IMR-90 (cell line): ENCODE measurements at regions not wholly inside any gene's neighbourhood (a gene's known extent, or its start where the extent isn't known, plus 50 kb on each side); places are given as distances from the start of the nearest gene placed in this dataset.

Source experiments
- ATAC-seq: fragments of 200-7000 bp; cut with Tn5 transposase; 2 replicates; pipeline ENCODE4 v1.9.1; 2020; ENCODE audit warnings: low read depth, mild to moderate bottlenecking, moderate library complexity
- BruUV-seq: library from RNA; stranded (reverse); fragments of 400-500 nt; replicated peaks from 2 replicates; lab custom pipeline; 2021; lab: Mats Ljungman, UMichigan
- CTCF ChIA-PET: fragments of 300-600 bp; formaldehyde crosslinking; extraction: SDS; loops from one replicate; lab custom pipeline; 2021; ENCODE audit warnings: antibody characterized with exemption; lab: Yijun Ruan, JAX
- POLR2A ChIA-PET: fragments of 300-600 bp; sonication (Branson Sonifier 250); formaldehyde crosslinking; loops from one replicate; lab custom pipeline; 2022; ENCODE audit warnings: antibody characterized with exemption; ENCODE audit not compliant: unreplicated experiment; lab: Charles Lee
- DNase-seq: peaks from one replicate; pipeline ENCODE4 v3.0.0; 2013
- H2AFZ ChIP-seq: replicated peaks from 2 replicates; pipeline ENCODE3; 2013; ENCODE audit warnings: low read length, mild to moderate bottlenecking; ENCODE audit not compliant: poor library complexity
- H2AK5ac ChIP-seq: 2 replicates; pipeline ENCODE4 v1.6.1; 2013; ENCODE audit warnings: low read depth, low read length, inconsistent platforms
- H2AK9ac ChIP-seq: replicated peaks from 2 replicates; pipeline ENCODE3; 2013; ENCODE audit warnings: mild to moderate bottlenecking, low read depth, low read length, moderate library complexity; ENCODE audit not compliant: poor library complexity
- H2BK120ac ChIP-seq: 2 replicates; pipeline ENCODE4 v1.6.1; 2013; ENCODE audit warnings: low read depth, low read length, inconsistent platforms
- H2BK15ac ChIP-seq: 3 replicates; pipeline ENCODE4 v1.6.1; 2013; ENCODE audit warnings: low read depth, low read length, inconsistent platforms
- H2BK20ac ChIP-seq: 2 replicates; pipeline ENCODE4 v1.6.1; 2013; ENCODE audit warnings: low read depth, mild to moderate bottlenecking, inconsistent platforms, low read length, moderate library complexity
- H2BK5ac ChIP-seq: 2 replicates; pipeline ENCODE4 v1.6.1; 2013; ENCODE audit warnings: mild to moderate bottlenecking, low read depth, low read length, inconsistent platforms; ENCODE audit not compliant: poor library complexity, severe bottlenecking
- H3K14ac ChIP-seq: replicated peaks from 2 replicates; pipeline ENCODE4 v1.6.1; 2013; ENCODE audit warnings: low read depth, low read length, inconsistent platforms
- H3K18ac ChIP-seq: 2 replicates; pipeline ENCODE4 v1.6.1; 2013; ENCODE audit warnings: low read depth, low read length, control low read depth
- H3K23ac ChIP-seq: 2 replicates; pipeline ENCODE4 v1.6.1; 2013; ENCODE audit warnings: low read depth, low read length, inconsistent platforms
- H3K27ac ChIP-seq: 2 replicates; pipeline ENCODE4 v1.5.1; 2013; ENCODE audit warnings: mild to moderate bottlenecking, control low read depth, low read length; ENCODE audit not compliant: insufficient read depth
- H3K27me3 ChIP-seq: 2 replicates; pipeline ENCODE4 v1.6.1; 2013; ENCODE audit warnings: low read length; ENCODE audit not compliant: control insufficient read depth, insufficient read depth
- H3K36me3 ChIP-seq: 2 replicates; pipeline ENCODE4 v1.6.1; 2013; ENCODE audit warnings: low read length, mixed read lengths; ENCODE audit not compliant: control insufficient read depth, insufficient read depth
- H3K4ac ChIP-seq: 2 replicates; pipeline ENCODE4 v1.6.1; 2013; ENCODE audit warnings: low read depth, low read length, inconsistent platforms
- H3K4me1 ChIP-seq: 2 replicates; pipeline ENCODE4 v1.6.1; 2013; ENCODE audit warnings: low read length, mixed read lengths; ENCODE audit not compliant: control insufficient read depth, insufficient read depth
- H3K4me2 ChIP-seq: 2 replicates; pipeline ENCODE4 v1.6.1; 2013; ENCODE audit warnings: low read depth, mild to moderate bottlenecking, control low read depth, low read length, moderate library complexity
- H3K4me3 ChIP-seq: 2 replicates; pipeline ENCODE4 v1.5.1; 2013; ENCODE audit warnings: low read depth, mild to moderate bottlenecking, control low read depth, low read length, moderate library complexity; ENCODE audit not compliant: insufficient read depth
- H3K56ac ChIP-seq: 2 replicates; pipeline ENCODE4 v1.6.1; 2013; ENCODE audit warnings: low read length, inconsistent platforms; ENCODE audit not compliant: insufficient read depth; ENCODE audit errors: extremely low read depth
- H3K79me1 ChIP-seq, 2 experiments: 2 replicates each; pipeline ENCODE4 v1.6.1; 2013; ENCODE audit warnings: low read length in 2 of 2, inconsistent platforms in 1 of 2, low read depth in 1 of 2
- H3K9ac ChIP-seq: 2 replicates; pipeline ENCODE4 v1.6.1; 2013; ENCODE audit warnings: low read depth, low read length, control low read depth
- H3K9me1 ChIP-seq: 2 replicates; pipeline ENCODE4 v1.6.1; 2013; ENCODE audit warnings: low read length, inconsistent platforms; ENCODE audit not compliant: insufficient read depth
- H3K9me3 ChIP-seq: 2 replicates; pipeline ENCODE4 v1.6.1; 2013; ENCODE audit warnings: low read length; ENCODE audit not compliant: control insufficient read depth, insufficient read depth
- H4K20me1 ChIP-seq: 2 replicates; pipeline ENCODE4 v1.6.1; 2013; ENCODE audit warnings: low read length, inconsistent platforms; ENCODE audit not compliant: insufficient read depth
- H4K5ac ChIP-seq: 2 replicates; pipeline ENCODE4 v1.6.1; 2013; ENCODE audit warnings: mild to moderate bottlenecking, low read depth, low read length, control low read depth
- H4K8ac ChIP-seq, 2 experiments: 2 replicates each; pipeline ENCODE4 v1.6.1; 2013; ENCODE audit warnings: low read depth in 2 of 2, low read length in 2 of 2, control low read depth in 1 of 2, inconsistent platforms in 1 of 2
- H4K91ac ChIP-seq: 2 replicates; pipeline ENCODE4 v1.6.1; 2013; ENCODE audit warnings: low read depth, low read length, inconsistent platforms; ENCODE audit not compliant: insufficient read depth
- CHD1 ChIP-seq: IDR thresholded peaks from 2 replicates; pipeline ENCODE4 v1.6.1; 2012; ENCODE audit warnings: low read depth, low read length, improper control_type of control experiment
- CTCF ChIP-seq: conservative IDR thresholded peaks from 2 replicates; pipeline ENCODE4 v1.5.1; 2012; ENCODE audit warnings: mild to moderate bottlenecking, low read depth, low read length, improper control_type of control experiment
- ELK1 ChIP-seq: fragments of 150-350 bp; IDR thresholded peaks from 2 replicates; pipeline ENCODE4 v1.6.1; 2016; ENCODE audit warnings: low read depth, mild to moderate bottlenecking, low read length, moderate library complexity, borderline replicate concordance
- FOS ChIP-seq: fragments of 150-350 bp; IDR thresholded peaks from 2 replicates; pipeline ENCODE4 v1.6.1; 2016; ENCODE audit warnings: low read depth, low read length
- MAFK ChIP-seq: IDR thresholded peaks from 2 replicates; pipeline ENCODE4 v1.6.1; 2012; ENCODE audit warnings: low read depth, low read length, improper control_type of control experiment
- RFX5 ChIP-seq: IDR thresholded peaks from 2 replicates; pipeline ENCODE4 v1.8.0; 2012; ENCODE audit warnings: low read depth, mild to moderate bottlenecking, low read length, moderate library complexity
- USF2 ChIP-seq: fragments of 150-350 bp; IDR thresholded peaks from 2 replicates; pipeline ENCODE4 v1.6.1; 2017; ENCODE audit warnings: mild to moderate bottlenecking, antibody characterized with exemption, low read length, low read depth
- WGBS, 2 experiments: methylation state at CpG; one replicate each; pipeline versions ENCODE4 v1.1.5 to v1.1.7; 2013; ENCODE audit warnings: missing lambda C conversion rate in 2 of 2; ENCODE audit not compliant: insufficient read length in 1 of 2; ENCODE audit errors: extremely low coverage in 2 of 2; 5-methylcytosine and 5-hydroxymethylcytosine counted together
- dilution Hi-C: fragments of 300-500 bp; cut with HindIII; formaldehyde crosslinking; loops from one replicate; pipeline ENCODE4 v1.14.3; 2018; ENCODE audit warnings: low sequenced_read_pairs; ENCODE audit not compliant: unreplicated experiment
- in situ Hi-C: fragments of 300-500 bp; cut with MboI; formaldehyde crosslinking; loops from 3 replicates; pipeline ENCODE4 v1.14.3; 2019; ENCODE audit warnings: low sequenced_read_pairs, inconsistent platforms, mixed read lengths
- intact Hi-C: fragments of 100-400 bp; cut with micrococcal nuclease; formaldehyde crosslinking; loops from 2 replicates; pipeline ENCODE4 v1.10.0; 2022

- no peak for ATAC-seq
- POLR2A ChIA-PET, result no interaction called here
- no peak overlapping the region for H3K27ac ChIP-seq
- no peak overlapping the region for H3K23ac ChIP-seq
- no peak overlapping the region for H4K8ac ChIP-seq
- H3K9me1 ChIP-seq, result no peaks in the 10 kb centered on the region
- no peak overlapping the region for H3K56ac ChIP-seq
- no peak overlapping the region for H3K14ac ChIP-seq
- WGBS, 2 experiments, result no CpG with 5 or more reads among the region's 2 CpGs
- no peak overlapping the region for H2AK5ac ChIP-seq
- H3K9me3 ChIP-seq, result peaks cover 3% of the 10 kb centered on the region
- in situ Hi-C loops, result no loop called here
- CTCF ChIA-PET, result no interaction called here
- no peaks in the 10 kb centered on the region for H3K36me3 ChIP-seq
- H4K20me1 ChIP-seq, result no peaks in the 10 kb centered on the region
- H3K4me2 ChIP-seq, result no peak overlapping the region
- H2BK15ac ChIP-seq, result no peak overlapping the region
- TF ChIP-seq RFX5 (no peak), CHD1 (no peak), USF2 (no peak), CTCF (no peak), FOS (no peak), MAFK (no peak), ELK1 (no peak)
- H2AK9ac ChIP-seq, result no peak overlapping the region
- no peak overlapping the region for H2BK20ac ChIP-seq
- H3K4me1 ChIP-seq, result no peaks in the 10 kb centered on the region
- dilution Hi-C loops, result no loop called here
- no peak overlapping the region for H3K18ac ChIP-seq
- no peak overlapping the region for H4K91ac ChIP-seq
- H3K9ac ChIP-seq, result no peak overlapping the region
- no TSS peak for BruUV-seq
- intact Hi-C loops, result no loop called here
- no peak overlapping the region for H2BK120ac ChIP-seq
- H3K4ac ChIP-seq, result no peak overlapping the region
- H3K27me3 ChIP-seq, result no peaks in the 10 kb centered on the region
- H2BK5ac ChIP-seq, result no peak overlapping the region
- H2AFZ ChIP-seq, result no peak overlapping the region
- H3K4me3 ChIP-seq, result no peak overlapping the region
- no peak overlapping the region for H4K5ac ChIP-seq
- DNase-seq, result no peak
- no peaks in the 10 kb centered on the region for H3K79me1 ChIP-seq
Observed at GRCh38 chr10:83834096-83834495, 305.2 kb upstream of the GHITM start.
